ENCODE measurements at regions not wholly inside any gene's neighbourhood (a gene's known extent, or its start where the extent isn't known, plus 50 kb on each side); places are given as distances from the start of the nearest gene placed in this dataset.

DNA sequence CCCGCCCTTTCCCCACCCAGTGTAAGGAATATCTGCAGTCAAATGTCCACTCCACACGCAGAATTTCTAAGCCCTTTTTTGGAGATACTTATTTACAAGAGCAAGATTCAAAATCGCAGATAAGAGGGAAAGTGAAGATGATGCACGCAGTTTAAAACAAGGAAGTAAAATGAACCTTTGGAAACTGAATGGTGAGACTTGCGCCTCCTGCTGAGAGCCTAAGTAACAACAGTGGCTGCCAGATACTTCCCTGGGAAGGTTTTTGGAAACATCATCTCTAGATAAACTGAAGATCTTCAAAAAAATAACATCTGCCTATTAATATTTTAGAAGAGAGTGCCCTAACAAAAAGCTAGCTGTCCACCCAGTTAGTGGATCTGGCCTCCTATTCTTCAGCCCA lies 963.1 kb upstream of the FAT3 start:
- Histone ChIP-seq H3K9me2 (replicated peaks; ENCODE audit: control insufficient read depth, low read length) (no peaks in the 10 kb centered on the region), H3F3A (ENCODE audit: control insufficient read depth, insufficient read depth) (no peaks in the 10 kb centered on the region), H3K27ac (ENCODE audit: low read depth, low read length) (no peak overlapping the region), H3K4me3 (ENCODE audit: low read length) (no peak overlapping the region), H4K20me1 (ENCODE audit: control insufficient read depth, insufficient read depth, low read depth, low read length) (no peaks in the 10 kb centered on the region), H3K4me1 (ENCODE audit: control insufficient read depth, low read length) (no peaks in the 10 kb centered on the region), H3K79me2 (ENCODE audit: control insufficient read depth, low read length) (no peaks in the 10 kb centered on the region), H3K27me3 (ENCODE audit: control insufficient read depth, low read length) (no peaks in the 10 kb centered on the region), H3K4me2 (ENCODE audit: low read length) (no peak overlapping the region), H3K36me3 (ENCODE audit: control insufficient read depth, low read length) (no peaks in the 10 kb centered on the region), H3K9me3 (ENCODE audit: control insufficient read depth, insufficient read depth, low read length) (no peaks in the 10 kb centered on the region)
- TF ChIP-seq EZH2phosphoT487 (IDR thresholded peaks at IDR 0.05; ENCODE audit: borderline replicate concordance, low read length): no peak
- TF ChIP-seq, protein P1, sequence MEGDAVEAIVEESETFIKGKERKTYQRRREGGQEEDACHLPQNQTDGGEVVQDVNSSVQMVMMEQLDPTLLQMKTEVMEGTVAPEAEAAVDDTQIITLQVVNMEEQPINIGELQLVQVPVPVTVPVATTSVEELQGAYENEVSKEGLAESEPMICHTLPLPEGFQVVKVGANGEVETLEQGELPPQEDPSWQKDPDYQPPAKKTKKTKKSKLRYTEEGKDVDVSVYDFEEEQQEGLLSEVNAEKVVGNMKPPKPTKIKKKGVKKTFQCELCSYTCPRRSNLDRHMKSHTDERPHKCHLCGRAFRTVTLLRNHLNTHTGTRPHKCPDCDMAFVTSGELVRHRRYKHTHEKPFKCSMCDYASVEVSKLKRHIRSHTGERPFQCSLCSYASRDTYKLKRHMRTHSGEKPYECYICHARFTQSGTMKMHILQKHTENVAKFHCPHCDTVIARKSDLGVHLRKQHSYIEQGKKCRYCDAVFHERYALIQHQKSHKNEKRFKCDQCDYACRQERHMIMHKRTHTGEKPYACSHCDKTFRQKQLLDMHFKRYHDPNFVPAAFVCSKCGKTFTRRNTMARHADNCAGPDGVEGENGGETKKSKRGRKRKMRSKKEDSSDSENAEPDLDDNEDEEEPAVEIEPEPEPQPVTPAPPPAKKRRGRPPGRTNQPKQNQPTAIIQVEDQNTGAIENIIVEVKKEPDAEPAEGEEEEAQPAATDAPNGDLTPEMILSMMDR (IDR thresholded peaks at IDR 0.05; ENCODE audit: low read depth, low read length, poor library complexity, severe bottlenecking): no peak

DNA sequence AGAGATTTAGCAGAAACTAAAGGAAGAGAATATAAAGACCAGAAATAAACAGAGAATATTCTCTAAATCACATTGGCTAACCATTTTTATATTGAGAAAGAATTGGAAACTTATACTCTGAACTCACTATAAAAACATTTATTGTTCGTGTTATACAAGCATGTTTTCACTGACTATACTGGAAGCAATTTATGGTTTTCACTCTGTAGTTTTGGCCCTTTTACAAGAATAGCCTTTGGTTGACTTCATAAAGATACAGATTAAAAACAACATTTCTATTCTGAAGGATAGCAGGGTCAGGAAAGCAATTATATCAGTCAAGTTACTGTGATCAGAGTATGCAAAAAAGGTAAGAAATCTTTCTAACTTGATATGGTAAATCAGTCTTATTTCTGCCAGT lies 965.7 kb upstream of the FAT3 start:
- no peak for TF ChIP-seq EZH2phosphoT487 (IDR thresholded peaks at IDR 0.05; ENCODE audit: borderline replicate concordance, low read length)
- TF ChIP-seq, protein P1 (IDR thresholded peaks at IDR 0.05; ENCODE audit: low read depth, low read length, poor library complexity, severe bottlenecking): no peak
- H3K27me3 ChIP-seq (ENCODE audit: control insufficient read depth, low read length): no peaks in the 10 kb centered on the region
- no peaks in the 10 kb centered on the region for H3K4me1 ChIP-seq (ENCODE audit: control insufficient read depth, low read length)
- no peaks in the 10 kb centered on the region for H3K9me3 ChIP-seq (ENCODE audit: control insufficient read depth, insufficient read depth, low read length)
- H3K27ac ChIP-seq (ENCODE audit: low read depth, low read length): no peak overlapping the region
- H3K79me2 ChIP-seq (ENCODE audit: control insufficient read depth, low read length): no peaks in the 10 kb centered on the region
- no peak overlapping the region for H3K4me2 ChIP-seq (ENCODE audit: low read length)
- no peaks in the 10 kb centered on the region for H3K9me2 ChIP-seq (replicated peaks; ENCODE audit: control insufficient read depth, low read length)
- H4K20me1 ChIP-seq (ENCODE audit: control insufficient read depth, insufficient read depth, low read depth, low read length): no peaks in the 10 kb centered on the region
- no peaks in the 10 kb centered on the region for H3K36me3 ChIP-seq (ENCODE audit: control insufficient read depth, low read length)
- H3K4me3 ChIP-seq (ENCODE audit: low read length): no peak overlapping the region
- no peaks in the 10 kb centered on the region for H3F3A ChIP-seq (ENCODE audit: control insufficient read depth, insufficient read depth)

DNA sequence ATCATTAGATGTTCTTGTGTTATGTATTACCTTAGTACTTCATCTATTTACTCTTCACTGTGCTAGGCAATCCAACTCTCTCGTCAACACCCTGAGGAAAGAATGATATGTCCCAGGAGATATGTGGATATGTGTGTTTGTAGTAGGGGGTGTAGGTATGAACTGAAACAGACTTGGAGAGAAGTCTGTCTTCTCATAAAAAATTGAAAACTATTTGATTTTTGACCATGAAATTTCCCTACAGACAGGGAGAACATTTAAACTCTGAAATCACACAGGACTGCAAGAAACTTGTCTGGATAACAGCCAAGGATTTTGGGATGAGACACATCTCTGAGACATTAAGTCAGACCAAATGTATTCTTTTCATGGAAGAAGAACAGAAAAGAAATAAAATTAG lies 967.0 kb upstream of the FAT3 start:
- Histone ChIP-seq H3K79me2 (ENCODE audit: control insufficient read depth, low read length) (no peaks in the 10 kb centered on the region), H3K9me2 (replicated peaks; ENCODE audit: control insufficient read depth, low read length) (no peaks in the 10 kb centered on the region), H3K4me1 (ENCODE audit: control insufficient read depth, low read length) (no peaks in the 10 kb centered on the region), H3K27me3 (ENCODE audit: control insufficient read depth, low read length) (no peaks in the 10 kb centered on the region), H4K20me1 (ENCODE audit: control insufficient read depth, insufficient read depth, low read depth, low read length) (no peaks in the 10 kb centered on the region), H3K9me3 (ENCODE audit: control insufficient read depth, insufficient read depth, low read length) (no peaks in the 10 kb centered on the region), H3F3A (ENCODE audit: control insufficient read depth, insufficient read depth) (no peaks in the 10 kb centered on the region), H3K36me3 (ENCODE audit: control insufficient read depth, low read length) (no peaks in the 10 kb centered on the region), H3K27ac (ENCODE audit: low read depth, low read length) (no peak overlapping the region), H3K4me3 (ENCODE audit: low read length) (no peak overlapping the region), H3K4me2 (ENCODE audit: low read length) (no peak overlapping the region)
- TF ChIP-seq, protein P1 (IDR thresholded peaks at IDR 0.05; ENCODE audit: low read depth, low read length, poor library complexity, severe bottlenecking): no peak
- no peak for TF ChIP-seq EZH2phosphoT487 (IDR thresholded peaks at IDR 0.05; ENCODE audit: borderline replicate concordance, low read length)

Data from DOHH2 (cell line).